SU-DHL-6 (cell line): ENCODE measurements at regions not wholly inside any gene's neighbourhood (a gene's known extent, or its start where the extent isn't known, plus 50 kb on each side); places are given as distances from the start of the nearest gene placed in this dataset.

ENCODE experiments used
- H2AFZ ChIP-seq: fragments of 200-600 bp; sonication (generic); 2 replicates; pipeline ENCODE4 v1.6.1; 2014; ENCODE audit warnings: low read depth, mild to moderate bottlenecking, moderate library complexity, mixed read lengths, antibody characterized with exemption, low read length; ENCODE audit not compliant: severe bottlenecking
- H3F3A ChIP-seq: fragments of 200-600 bp; shearing (Covaris generic); 2 replicates; pipeline ENCODE4 v1.6.0; 2016; ENCODE audit warnings: antibody characterized with exemption, mild to moderate bottlenecking; ENCODE audit not compliant: insufficient read depth
- H3K27ac ChIP-seq: fragments of 200-600 bp; sonication (generic); 2 replicates; pipeline ENCODE4 v1.5.1; 2016; ENCODE audit warnings: low read depth, mild to moderate bottlenecking, low read length, moderate library complexity, mixed read lengths
- H3K27me3 ChIP-seq: fragments of 200-600 bp; sonication (generic), shearing (Covaris generic); 2 replicates; pipeline ENCODE4 v1.6.0; 2014; ENCODE audit warnings: mild to moderate bottlenecking, low read length
- H3K36me3 ChIP-seq: fragments of 200-600 bp; sonication (generic); 2 replicates; pipeline ENCODE4 v1.6.1; 2014; ENCODE audit warnings: mild to moderate bottlenecking, low read length, mixed read lengths
- H3K4me2 ChIP-seq: fragments of 300-600, 200-600 bp; shearing (Covaris generic), sonication (generic); 2 replicates; pipeline ENCODE4 v1.6.0; 2014; ENCODE audit warnings: low read length, low read depth, mild to moderate bottlenecking; ENCODE audit not compliant: poor library complexity, severe bottlenecking
- H3K4me3 ChIP-seq: fragments of 200-600 bp; sonication (generic); 2 replicates; pipeline ENCODE4 v1.5.1; 2014; ENCODE audit warnings: antibody characterized with exemption, low read length, mild to moderate bottlenecking, mixed read lengths; ENCODE audit not compliant: insufficient read depth, poor library complexity, severe bottlenecking
- H3K79me2 ChIP-seq: fragments of 200-600 bp; sonication (generic); 2 replicates; pipeline ENCODE4 v1.6.1; 2014; ENCODE audit warnings: mild to moderate bottlenecking, low read length, moderate library complexity; ENCODE audit not compliant: insufficient read depth
- H3K9ac ChIP-seq: fragments of 200-600 bp; sonication (generic); 2 replicates; pipeline ENCODE4 v1.7.0; 2014; ENCODE audit warnings: mild to moderate bottlenecking, low read length
- H3K9me2 ChIP-seq: fragments of 200-600 bp; sonication (generic); replicated peaks from 2 replicates; pipeline ENCODE4 v1.6.1; 2014; ENCODE audit warnings: low read length; ENCODE audit not compliant: insufficient read depth
- H3K9me3 ChIP-seq: fragments of 200-600 bp; sonication (generic); 2 replicates; pipeline ENCODE4 v1.6.1; 2014; ENCODE audit warnings: low read length, mixed read lengths; ENCODE audit not compliant: insufficient read depth
- H4K20me1 ChIP-seq: fragments of 200-600 bp; sonication (generic); 2 replicates; pipeline ENCODE4 v1.6.1; 2014; ENCODE audit warnings: low read depth, mild to moderate bottlenecking, antibody characterized with exemption, low read length, moderate library complexity, mixed read lengths
- CTCF ChIP-seq: fragments of 200-600 bp; sonication (generic); IDR thresholded peaks from one replicate; pipeline ENCODE4 v1.5.1; 2017; ENCODE audit warnings: antibody characterized with exemption, mild to moderate bottlenecking, low read length, moderate library complexity; ENCODE audit not compliant: insufficient read depth, poor library complexity, severe bottlenecking
- EZH2phosphoT487 ChIP-seq: fragments of 200-600 bp; sonication (generic), shearing (Covaris generic); conservative IDR thresholded peaks from 2 replicates; pipeline ENCODE4 v1.6.1; 2018; ENCODE audit warnings: mild to moderate bottlenecking, antibody characterized with exemption, low read length, moderate library complexity, mixed read lengths

GRCh38 chr12:59044791-59045190, 124.5 kb upstream of the LRIG3 start:
- Histone ChIP-seq H3K27ac (no peak overlapping the region), H4K20me1 (no peaks in the 10 kb centered on the region), H3K27me3 (no peaks in the 10 kb centered on the region), H3K4me3 (no peak overlapping the region), H3K9ac (no peak overlapping the region), H3K9me2 (no peaks in the 10 kb centered on the region), H3K79me2 (no peaks in the 10 kb centered on the region), H3K36me3 (no peaks in the 10 kb centered on the region), H3F3A (no peaks in the 10 kb centered on the region), H3K9me3 (no peaks in the 10 kb centered on the region), H2AFZ (no peak overlapping the region), H3K4me2 (no peak overlapping the region)
- no peak for TF ChIP-seq CTCF
- no peak for TF ChIP-seq EZH2phosphoT487

GRCh38 chr12:59041241-59042121, 121.2 kb upstream of the LRIG3 start:
- H3K36me3 ChIP-seq, result no peaks in the 10 kb centered on the region
- no peaks in the 10 kb centered on the region for H3K27me3 ChIP-seq
- H3K9me2 ChIP-seq, result no peaks in the 10 kb centered on the region
- H3K79me2 ChIP-seq, result no peaks in the 10 kb centered on the region
- no peak overlapping the region for H3K4me2 ChIP-seq
- no peak overlapping the region for H2AFZ ChIP-seq
- no peak overlapping the region for H3K27ac ChIP-seq
- H3F3A ChIP-seq, result no peaks in the 10 kb centered on the region
- H3K9me3 ChIP-seq, result no peaks in the 10 kb centered on the region
- H3K9ac ChIP-seq, result no peak overlapping the region
- H4K20me1 ChIP-seq, result no peaks in the 10 kb centered on the region; the same call in 1 of the 2 replicates
- no peak overlapping the region for H3K4me3 ChIP-seq
- TF ChIP-seq EZH2phosphoT487 (no peak), CTCF (no peak)

- Histone ChIP-seq H3K9me2 (no peaks in the 10 kb centered on the region), H3K27me3 (no peaks in the 10 kb centered on the region), H3K9ac (no peak overlapping the region), H3K4me3 (no peak overlapping the region), H3K27ac (no peak overlapping the region), H3K36me3 (no peaks in the 10 kb centered on the region), H3F3A (no peaks in the 10 kb centered on the region), H2AFZ (no peak overlapping the region), H3K79me2 (no peaks in the 10 kb centered on the region), H4K20me1 (no peaks in the 10 kb centered on the region; the same call in 1 of the 2 replicates), H3K9me3 (no peaks in the 10 kb centered on the region), H3K4me2 (no peak overlapping the region)
- no peak for TF ChIP-seq CTCF
These were observed 120.4 kb upstream of the LRIG3 start for GRCh38 chr12:59040656-59041055.
